Natural killer cell treated with Interleukin-12 subunit alpha and Interleukin-12 subunit beta and Interleukin-15 and Interleukin-18, amount 100 ng/mL, for 72 hours (primary cell): ENCODE measurements at regions not wholly inside any gene's neighbourhood (a gene's known extent, or its start where the extent isn't known, plus 50 kb on each side); places are given as distances from the start of the nearest gene placed in this dataset.

Experiments
- ATAC-seq, 2 donors: fragments of 150-1000 bp; cut with Tn5 transposase in 1 of 2; sonication (Bioruptor Pico), chemical (Tn5 transposase) in 1 of 2; 2 replicates each; pipeline ENCODE4 v1.10.0; 2021
- DNase-seq: peaks from one replicate; pipeline ENCODE4 v3.0.0; 2022; ENCODE audit warnings: low spot score
- H3K27ac Mint-ChIP-seq, 2 donors: 1 replicate in 1 of 2; 2 replicates in 1 of 2; pipeline ENCODE4 v1.8.0; 2022; ENCODE audit warnings: mixed read lengths in 2 of 2, mild to moderate bottlenecking in 1 of 2, moderate library complexity in 1 of 2
- H3K27me3 Mint-ChIP-seq, 2 donors: 1 replicate in 1 of 2; 2 replicates in 1 of 2; pipeline ENCODE4 v1.8.0; 2022; ENCODE audit warnings: mixed read lengths in 2 of 2
- H3K36me3 Mint-ChIP-seq: one replicate; pipeline ENCODE4 v1.8.0; 2022; ENCODE audit warnings: mixed read lengths
- H3K4me1 Mint-ChIP-seq, 2 donors: 1 replicate in 1 of 2; 2 replicates in 1 of 2; pipeline ENCODE4 v1.8.0; 2022; ENCODE audit warnings: low read depth in 2 of 2, mixed read lengths in 2 of 2, mild to moderate bottlenecking in 1 of 2
- H3K4me3 Mint-ChIP-seq: one replicate; pipeline ENCODE4 v1.8.0; 2022; ENCODE audit warnings: mixed read lengths
- H3K9me3 Mint-ChIP-seq: 2 replicates; pipeline ENCODE4 v1.8.0; 2022; ENCODE audit warnings: mixed read lengths

DNA sequence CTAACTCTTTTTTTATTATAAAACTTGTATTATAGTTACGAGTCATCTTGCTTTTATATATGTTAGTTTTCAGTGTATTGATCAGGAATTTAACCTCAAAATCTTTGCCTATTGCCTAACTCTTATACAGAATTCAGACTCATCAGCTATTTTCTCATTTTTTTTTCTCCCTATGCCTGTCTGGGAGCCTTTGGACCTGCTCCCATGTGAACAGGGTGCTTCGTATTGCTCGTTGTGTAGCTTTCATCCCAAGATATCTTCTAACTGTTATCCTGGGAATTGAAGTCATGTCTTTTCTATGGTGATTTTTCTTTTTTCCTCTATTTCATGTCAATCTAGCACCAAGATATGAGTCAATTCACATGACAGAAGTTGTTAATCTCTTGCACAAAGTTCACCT is 814.0 kb downstream of the SLC4A3 start:
- no peak for DNase-seq
- no peak for ATAC-seq
- H3K27me3 Mint-ChIP-seq, result no peaks in the 10 kb centered on the region
- peaks cover 16% of the 10 kb centered on the region for H3K9me3 Mint-ChIP-seq
- no peaks in the 10 kb centered on the region for H3K36me3 Mint-ChIP-seq
- no peak overlapping the region for H3K4me3 Mint-ChIP-seq
- no peak overlapping the region for H3K27ac Mint-ChIP-seq
- no peaks in the 10 kb centered on the region for H3K4me1 Mint-ChIP-seq

DNA sequence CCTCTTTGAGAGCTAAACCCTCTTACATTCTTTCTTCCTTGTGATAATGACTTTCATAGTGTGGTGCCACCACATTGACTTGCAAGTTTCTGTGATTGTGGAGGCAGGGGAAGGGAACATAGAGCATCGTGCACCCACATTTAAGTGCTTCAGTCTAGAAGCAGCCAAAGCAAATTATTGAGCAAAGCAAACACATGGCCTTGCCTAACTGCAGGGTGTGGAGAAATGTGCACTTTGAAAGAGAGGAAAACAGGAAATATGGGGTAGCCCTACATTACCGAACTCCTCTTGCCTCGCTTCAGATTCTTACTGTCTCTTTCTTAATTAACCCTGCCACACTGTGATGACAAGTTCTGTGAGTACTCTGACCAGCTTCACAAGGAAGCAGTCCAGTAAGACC is 814.6 kb downstream of the SLC4A3 start:
- Mint-ChIP-seq H3K4me1 (no peaks in the 10 kb centered on the region), H3K36me3 (no peaks in the 10 kb centered on the region), H3K9me3 (peaks cover 20% of the 10 kb centered on the region), H3K4me3 (no peak overlapping the region), H3K27me3 (no peaks in the 10 kb centered on the region), H3K27ac (no peak overlapping the region)
- ATAC-seq (no peak), DNase-seq (no peak)

DNA sequence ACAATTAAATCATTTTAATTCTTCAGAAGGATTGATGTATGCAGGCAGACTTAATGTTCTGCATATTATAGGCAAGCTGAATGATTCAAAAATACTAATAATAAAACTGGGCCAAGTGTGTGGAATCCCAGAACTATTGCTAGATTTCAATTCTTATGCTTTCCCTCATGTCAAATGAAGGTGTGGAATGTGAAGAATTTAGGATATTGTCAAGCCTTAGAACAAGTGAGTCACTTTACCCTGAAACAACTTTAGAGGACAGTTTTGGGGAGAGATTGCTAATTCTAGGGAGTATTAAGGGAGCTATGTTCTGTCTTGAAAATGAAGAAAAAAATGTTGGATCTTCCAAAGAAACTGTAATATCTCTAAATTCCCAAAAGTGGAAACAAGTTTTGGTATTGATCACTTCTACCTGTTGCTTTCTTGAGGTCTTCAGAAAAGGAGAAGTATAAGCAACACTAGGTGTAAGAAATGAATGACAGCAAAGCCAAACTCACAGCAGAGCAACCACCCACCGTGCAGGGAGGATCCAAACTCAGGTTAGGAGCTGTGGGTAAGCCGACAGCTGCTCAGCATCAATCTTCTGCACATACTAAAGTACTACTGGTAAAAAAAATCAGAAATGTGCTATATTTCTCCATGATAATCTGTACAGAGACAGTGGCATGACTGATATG is 818.1 kb downstream of the SLC4A3 start:
- ATAC-seq (no peak), DNase-seq (no peak)
- no peaks in the 10 kb centered on the region for H3K27me3 Mint-ChIP-seq
- no peaks in the 10 kb centered on the region for H3K4me1 Mint-ChIP-seq
- peaks cover 20% of the 10 kb centered on the region for H3K9me3 Mint-ChIP-seq
- H3K36me3 Mint-ChIP-seq, result no peaks in the 10 kb centered on the region
- H3K4me3 Mint-ChIP-seq, result no peak overlapping the region
- H3K27ac Mint-ChIP-seq, result no peak overlapping the region

DNA sequence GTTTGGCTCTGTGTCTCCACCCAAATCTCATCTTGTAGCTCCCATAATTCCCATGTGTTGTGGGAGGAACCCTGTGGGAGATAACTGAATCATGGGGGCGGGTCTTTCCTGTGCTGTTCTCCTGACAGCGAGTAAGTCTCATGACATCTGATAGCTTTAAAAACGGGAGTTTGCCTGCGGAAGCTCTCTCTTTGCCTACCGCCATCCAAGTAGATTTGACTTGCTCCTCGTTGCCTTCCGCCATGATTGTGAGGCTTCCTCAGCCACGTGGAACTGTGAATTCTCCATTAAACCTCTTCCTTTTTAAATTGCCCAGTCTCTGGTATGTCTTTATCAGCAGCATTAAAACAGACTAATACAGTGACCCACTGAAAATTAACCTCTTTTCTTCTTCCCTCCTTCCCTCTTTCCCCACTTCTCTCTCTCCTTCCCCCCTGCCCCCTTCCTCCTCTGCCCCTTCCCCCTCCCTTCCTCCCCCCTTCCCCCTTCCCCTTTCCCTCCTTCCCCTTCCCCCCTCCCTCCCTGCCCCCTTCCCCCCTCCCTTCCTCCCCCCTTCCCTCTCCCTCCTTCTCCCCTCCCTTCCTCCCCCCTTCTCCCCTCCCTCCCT is 818.8 kb downstream of the SLC4A3 start:
- Mint-ChIP-seq H3K27ac (no peak overlapping the region), H3K4me1 (no peaks in the 10 kb centered on the region), H3K4me3 (no peak overlapping the region), H3K27me3 (no peaks in the 10 kb centered on the region), H3K36me3 (no peaks in the 10 kb centered on the region), H3K9me3 (peaks cover 20% of the 10 kb centered on the region)
- ATAC-seq, result no peak
- DNase-seq, result no peak

DNA sequence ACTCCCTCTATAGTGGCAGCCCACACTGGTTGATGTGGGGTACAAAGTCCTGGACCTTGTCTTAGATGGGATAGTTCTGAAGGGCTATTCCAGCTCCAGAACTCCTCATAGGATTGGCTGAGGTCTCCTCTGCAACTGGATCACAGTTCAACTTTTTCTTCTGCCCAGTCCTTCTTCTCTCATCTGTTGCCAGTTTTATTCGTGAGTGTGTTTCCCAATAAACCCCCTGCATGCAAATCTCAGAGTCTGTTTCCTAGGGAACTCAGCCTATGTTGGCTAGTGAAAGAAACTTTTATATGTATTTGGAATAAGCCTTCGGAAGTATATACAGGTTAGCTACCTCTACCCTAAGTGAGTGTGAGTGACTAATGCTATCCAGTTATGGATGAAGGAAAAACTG is 823.4 kb downstream of the SLC4A3 start:
- no peaks in the 10 kb centered on the region for H3K36me3 Mint-ChIP-seq
- DNase-seq (no peak), ATAC-seq (no peak)
- peaks cover 15% of the 10 kb centered on the region for H3K9me3 Mint-ChIP-seq
- H3K4me1 Mint-ChIP-seq, result no peaks in the 10 kb centered on the region
- H3K27ac Mint-ChIP-seq, result no peak overlapping the region
- no peak overlapping the region for H3K4me3 Mint-ChIP-seq
- H3K27me3 Mint-ChIP-seq, result no peaks in the 10 kb centered on the region

DNA sequence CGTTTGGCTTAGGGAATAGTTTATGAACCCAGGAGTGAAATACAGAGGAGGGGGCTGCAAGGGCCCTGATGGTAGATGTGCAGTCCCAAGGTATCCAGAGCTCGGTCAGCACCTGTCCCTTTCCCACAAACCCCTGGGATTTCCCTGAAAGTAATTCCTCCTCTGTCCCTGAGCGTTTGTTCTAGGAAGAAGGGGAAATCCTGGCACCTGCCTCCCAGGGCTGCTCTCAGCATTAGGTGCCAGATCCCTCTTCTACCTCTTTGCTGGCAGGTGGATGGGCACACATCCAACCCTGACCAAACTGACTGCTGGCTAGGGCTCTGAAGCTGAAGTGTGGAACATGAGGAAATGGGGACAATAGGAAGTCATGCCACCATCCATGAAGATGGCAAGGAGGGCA is 824.0 kb downstream of the SLC4A3 start:
- Mint-ChIP-seq H3K27me3 (no peaks in the 10 kb centered on the region), H3K27ac (no peak overlapping the region), H3K36me3 (no peaks in the 10 kb centered on the region), H3K4me1 (no peaks in the 10 kb centered on the region), H3K4me3 (no peak overlapping the region), H3K9me3 (peaks cover 15% of the 10 kb centered on the region)
- DNase-seq (no peak), ATAC-seq (no peak)

DNA sequence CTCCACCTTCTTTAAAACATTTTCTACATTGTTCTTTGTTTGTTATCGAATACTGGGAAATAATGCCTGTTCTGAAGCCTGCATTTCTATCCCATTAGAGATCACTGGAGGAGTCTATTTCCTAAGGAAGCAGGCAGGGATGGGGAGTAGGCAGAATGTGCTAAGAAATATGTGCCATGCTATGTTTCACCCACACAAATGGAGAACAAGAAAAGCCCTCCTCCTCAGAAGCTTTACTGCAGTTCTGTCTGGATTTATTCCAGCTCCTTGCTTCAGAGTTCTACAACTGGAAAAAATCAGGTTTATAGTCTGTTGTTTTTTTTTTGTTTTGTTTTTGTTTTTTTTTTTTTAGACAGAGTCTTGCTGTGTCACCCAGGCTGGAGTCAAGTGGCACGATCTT is 825.1 kb downstream of the SLC4A3 start:
- ATAC-seq, result no peak
- Mint-ChIP-seq H3K27me3 (no peaks in the 10 kb centered on the region), H3K36me3 (no peaks in the 10 kb centered on the region), H3K4me3 (no peak overlapping the region), H3K9me3 (peaks cover 7% of the 10 kb centered on the region), H3K27ac (no peak overlapping the region), H3K4me1 (no peaks in the 10 kb centered on the region)
- no peak for DNase-seq

DNA sequence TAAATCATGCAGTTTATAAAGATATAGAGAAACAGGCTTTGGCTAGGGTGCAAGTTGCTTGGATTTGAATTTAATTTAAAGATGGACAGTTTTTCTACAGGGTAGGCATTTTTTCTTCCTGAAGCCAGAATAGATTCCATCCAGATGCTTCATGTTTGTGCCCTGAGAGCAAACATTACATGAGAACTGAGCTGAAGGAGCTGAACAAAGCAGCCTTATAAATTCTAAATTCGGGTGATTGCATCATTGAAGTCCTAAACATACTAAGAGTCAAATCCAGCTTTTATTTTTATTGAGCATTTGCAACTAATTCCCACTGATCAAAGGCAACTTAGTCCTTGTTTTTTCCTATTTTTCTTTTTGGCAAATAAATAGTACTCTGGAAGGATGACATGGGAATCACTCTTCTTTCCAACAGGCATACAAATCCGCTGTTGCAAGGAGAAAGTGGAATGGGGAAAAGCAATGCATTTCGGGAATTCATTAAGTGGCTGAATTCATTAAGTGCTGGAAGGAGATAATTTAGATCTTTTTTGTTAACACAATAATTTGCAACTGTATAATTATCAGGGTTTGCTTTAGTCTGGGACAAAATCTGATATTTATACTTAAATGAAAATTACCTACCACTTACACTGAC is 828.0 kb downstream of the SLC4A3 start:
- Mint-ChIP-seq H3K27me3 (no peaks in the 10 kb centered on the region), H3K4me1 (no peaks in the 10 kb centered on the region), H3K36me3 (no peaks in the 10 kb centered on the region), H3K27ac (no peak overlapping the region), H3K9me3 (peaks cover 7% of the 10 kb centered on the region), H3K4me3 (no peak overlapping the region)
- DNase-seq (no peak), ATAC-seq (no peak)

DNA sequence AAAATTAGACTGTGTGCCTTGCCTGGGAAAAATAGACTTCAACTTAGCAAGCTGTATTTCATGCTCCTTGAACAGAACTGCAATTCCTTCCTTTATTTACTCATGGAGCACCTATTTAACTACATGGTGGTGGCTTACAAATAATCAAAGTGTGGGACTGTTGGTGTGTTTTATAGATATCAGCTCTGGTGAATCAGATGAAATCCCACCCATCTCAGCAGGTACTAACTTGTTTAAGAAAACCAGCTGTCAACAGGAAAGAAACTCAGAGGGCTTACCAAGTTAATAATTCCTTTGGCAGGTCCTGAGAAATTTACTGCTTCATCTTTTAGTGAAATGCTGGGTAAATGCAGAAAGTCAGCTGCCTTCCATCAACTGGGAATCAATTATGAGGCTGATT is 830.6 kb downstream of the SLC4A3 start:
- Mint-ChIP-seq H3K9me3 (peaks cover 3% of the 10 kb centered on the region), H3K4me3 (no peak overlapping the region), H3K4me1 (no peaks in the 10 kb centered on the region), H3K27me3 (no peaks in the 10 kb centered on the region), H3K27ac (no peak overlapping the region), H3K36me3 (no peaks in the 10 kb centered on the region)
- DNase-seq (no peak), ATAC-seq (no peak)

DNA sequence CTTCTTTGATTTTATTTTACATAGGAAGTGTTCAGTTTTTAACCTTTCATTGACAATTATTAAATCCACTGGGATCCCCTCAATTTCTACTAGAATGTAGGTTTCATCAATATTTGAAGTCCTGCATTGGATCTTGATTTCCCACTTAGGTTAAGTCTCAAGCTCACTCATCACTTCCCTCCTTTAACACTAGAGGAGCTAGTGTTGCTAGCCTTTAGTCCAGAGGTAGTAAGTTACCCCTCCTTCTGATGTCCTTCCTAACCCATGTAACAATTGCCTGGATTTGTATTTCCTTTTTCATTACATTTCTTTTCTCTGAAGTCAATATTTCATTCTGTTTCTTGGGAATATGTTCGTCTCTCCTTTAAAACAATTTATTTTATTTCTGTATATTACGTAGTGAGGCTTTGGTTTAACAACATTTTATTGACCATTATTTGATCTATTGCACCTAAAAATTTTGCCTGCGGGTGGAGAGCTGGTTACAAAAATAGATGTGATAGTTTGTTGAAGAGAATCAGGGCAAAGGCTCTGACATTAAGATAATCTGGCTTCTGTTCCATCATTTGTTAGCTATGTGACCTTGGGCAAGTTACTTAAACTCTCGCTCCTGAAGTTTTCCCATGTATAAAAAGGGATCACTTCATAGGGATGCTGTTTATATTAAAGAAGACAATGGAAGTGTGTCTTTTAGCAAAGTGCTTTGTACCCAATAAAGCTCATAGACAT is 833.0 kb downstream of the SLC4A3 start:
- Mint-ChIP-seq H3K36me3 (no peaks in the 10 kb centered on the region), H3K4me3 (no peak overlapping the region), H3K27me3 (no peaks in the 10 kb centered on the region), H3K9me3 (peaks cover 3% of the 10 kb centered on the region), H3K4me1 (no peaks in the 10 kb centered on the region), H3K27ac (no peak overlapping the region)
- DNase-seq, result no peak
- ATAC-seq, result no peak

DNA sequence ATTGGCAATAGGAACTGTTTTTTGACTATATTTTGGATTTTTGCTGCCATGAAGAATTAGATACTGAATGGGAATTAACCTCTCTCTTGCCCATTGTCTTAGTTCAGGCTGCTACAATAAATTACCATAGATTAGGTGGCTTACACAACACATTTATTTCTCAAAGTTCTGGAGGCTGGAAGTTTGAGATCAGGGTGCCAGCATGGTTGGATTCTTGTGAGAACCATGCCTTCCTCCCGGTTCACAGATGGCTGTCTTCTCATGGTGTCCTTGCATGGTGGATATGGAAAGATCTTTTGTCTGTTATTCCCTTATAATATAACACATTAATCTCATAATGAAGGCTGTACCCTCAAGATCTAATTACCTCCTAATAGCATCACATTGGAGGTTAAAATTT is 836.4 kb downstream of the SLC4A3 start:
- no peak for DNase-seq
- Mint-ChIP-seq H3K4me1 (no peaks in the 10 kb centered on the region), H3K27ac (no peak overlapping the region), H3K27me3 (no peaks in the 10 kb centered on the region), H3K4me3 (no peak overlapping the region), H3K9me3 (peaks cover 7% of the 10 kb centered on the region), H3K36me3 (no peaks in the 10 kb centered on the region)
- no peak for ATAC-seq

DNA sequence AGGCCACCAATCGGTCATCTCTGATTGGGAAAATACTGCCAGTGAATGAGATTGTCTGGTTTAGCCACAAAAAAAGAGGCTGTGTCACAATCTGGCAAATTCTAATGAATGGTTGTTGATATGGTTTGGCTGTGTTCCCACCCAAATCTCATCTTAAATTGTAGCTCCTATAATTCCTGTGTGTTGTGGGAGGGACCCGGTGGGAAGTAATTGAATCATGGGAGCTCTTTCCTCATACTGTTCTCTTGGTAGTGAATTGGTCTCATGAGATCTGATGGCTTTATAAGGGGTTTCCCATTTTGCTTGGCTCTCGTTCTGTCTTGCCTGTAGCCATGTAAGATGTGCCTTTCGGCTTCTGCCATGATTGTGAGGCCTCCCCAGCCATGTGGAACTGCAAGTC is 838.3 kb downstream of the SLC4A3 start:
- Mint-ChIP-seq H3K36me3 (no peaks in the 10 kb centered on the region), H3K4me3 (no peak overlapping the region), H3K9me3 (peaks cover 7% of the 10 kb centered on the region), H3K27me3 (no peaks in the 10 kb centered on the region), H3K4me1 (no peaks in the 10 kb centered on the region), H3K27ac (no peak overlapping the region)
- DNase-seq (no peak), ATAC-seq (no peak)

DNA sequence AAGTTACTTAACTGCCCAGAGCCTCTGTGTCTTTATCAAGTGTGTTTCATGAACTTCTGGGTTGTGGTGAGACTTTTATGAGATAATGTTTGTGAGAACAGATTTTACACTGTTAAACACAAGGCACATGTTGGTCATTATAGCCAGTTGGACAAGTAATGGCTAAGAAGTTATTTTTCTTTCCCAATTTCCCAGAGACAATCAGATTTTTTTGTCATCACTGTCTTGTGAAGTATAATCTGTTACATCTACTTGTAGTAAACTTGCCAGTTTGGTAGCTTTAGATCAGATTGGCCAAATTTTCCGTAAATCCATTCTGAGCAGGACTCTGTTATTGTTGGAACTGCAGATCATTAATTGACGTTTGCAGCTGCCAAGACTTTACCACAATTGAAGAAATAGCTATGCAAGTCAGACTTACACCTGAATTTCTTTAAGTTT is 838.8 kb downstream of the SLC4A3 start:
- Mint-ChIP-seq H3K27ac (no peak overlapping the region), H3K9me3 (peaks cover 7% of the 10 kb centered on the region), H3K4me3 (no peak overlapping the region), H3K36me3 (no peaks in the 10 kb centered on the region), H3K27me3 (no peaks in the 10 kb centered on the region), H3K4me1 (no peaks in the 10 kb centered on the region)
- ATAC-seq (no peak), DNase-seq (no peak)

DNA sequence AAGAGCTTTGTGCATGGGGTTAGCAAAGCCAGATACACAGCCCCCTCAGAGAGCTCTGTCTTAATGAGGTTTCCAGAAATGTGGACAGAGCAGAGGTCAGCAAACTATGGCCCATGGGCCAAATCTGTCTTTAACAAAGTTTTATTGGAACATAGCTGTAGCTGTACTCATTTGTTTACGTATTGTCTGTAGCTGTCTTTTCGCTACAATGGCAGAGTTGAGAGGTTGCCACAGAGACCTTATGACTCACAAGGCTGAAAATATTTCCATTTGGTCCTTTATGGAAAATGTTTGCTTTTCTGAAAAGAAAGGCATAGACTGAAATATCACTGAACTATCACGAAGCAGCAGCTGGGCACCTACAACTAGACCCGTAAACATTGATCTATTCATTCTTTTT is 841.8 kb downstream of the SLC4A3 start:
- ATAC-seq, result no peak
- Mint-ChIP-seq H3K27ac (no peak overlapping the region), H3K9me3 (peaks cover 13% of the 10 kb centered on the region), H3K27me3 (no peaks in the 10 kb centered on the region), H3K4me3 (no peak overlapping the region), H3K36me3 (no peaks in the 10 kb centered on the region), H3K4me1 (no peaks in the 10 kb centered on the region)
- no peak for DNase-seq
